ENCODE measurements at regions not wholly inside any gene's neighbourhood (a gene's known extent, or its start where the extent isn't known, plus 50 kb on each side); places are given as distances from the start of the nearest gene placed in this dataset.

GRCh38 chr6:169970306-169970988 lies 219.0 kb downstream of the ERMARD start:
- TF ChIP-seq CTCF (IDR thresholded peaks at IDR 0.05) (no peak), POLR2A (IDR thresholded peaks at IDR 0.05) (no peak)

Data from body of pancreas (tissue), 4 donors.